GM18519 (cell line): ENCODE measurements at regions not wholly inside any gene's neighbourhood (a gene's known extent, or its start where the extent isn't known, plus 50 kb on each side); places are given as distances from the start of the nearest gene placed in this dataset.

ENCODE experiments used
- ATAC-seq: cut with Tn5 transposase; IDR thresholded peaks from one replicate; pipeline ENCODE4 v1.9.1; 2021; ENCODE audit warnings: mild to moderate bottlenecking, moderate library complexity; ENCODE audit not compliant: unreplicated experiment, low FRiP score

- ATAC-seq = no peak
These were observed 355.5 kb upstream of the ZEB2 start for GRCh38 chr2:144875290-144875969.

DNA sequence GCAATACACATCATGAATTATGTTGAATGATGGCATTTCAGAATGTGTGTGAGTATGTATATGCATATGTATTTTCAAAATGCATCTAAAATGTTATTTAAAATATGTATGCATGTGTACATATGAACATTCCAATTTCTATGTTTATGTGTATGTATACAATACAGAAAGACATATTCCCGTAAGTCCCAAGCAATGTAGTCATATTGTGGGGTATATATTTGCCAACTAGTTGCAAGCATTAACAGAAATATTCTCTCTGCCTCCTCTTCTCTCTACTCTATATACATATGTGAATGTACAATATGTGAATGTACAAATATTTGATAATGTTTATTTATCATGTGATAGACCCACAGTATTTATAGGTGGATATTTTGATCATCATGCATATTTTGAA lies 345.8 kb upstream of the ZEB2 start:
- ATAC-seq = no peak

DNA sequence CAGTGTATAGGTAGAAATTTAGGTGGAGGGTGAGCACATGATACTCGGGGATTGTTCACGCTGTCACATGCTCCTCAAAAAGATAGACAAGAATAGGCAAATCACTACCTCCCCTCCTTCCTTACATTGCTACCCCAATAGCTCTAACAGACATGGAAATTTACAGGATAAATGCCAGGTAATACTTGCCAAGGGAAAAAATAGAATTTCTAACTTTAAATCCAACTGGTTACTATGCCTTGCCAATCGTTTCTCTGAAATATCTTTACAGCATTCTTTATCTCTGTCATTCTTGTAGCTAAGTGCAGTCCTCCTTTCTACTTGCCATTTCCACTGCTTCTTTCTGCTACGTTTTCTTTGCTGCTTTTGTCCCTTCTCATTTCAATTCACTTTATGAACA lies 339.8 kb upstream of the ZEB2 start:
- ATAC-seq = no peak

DNA sequence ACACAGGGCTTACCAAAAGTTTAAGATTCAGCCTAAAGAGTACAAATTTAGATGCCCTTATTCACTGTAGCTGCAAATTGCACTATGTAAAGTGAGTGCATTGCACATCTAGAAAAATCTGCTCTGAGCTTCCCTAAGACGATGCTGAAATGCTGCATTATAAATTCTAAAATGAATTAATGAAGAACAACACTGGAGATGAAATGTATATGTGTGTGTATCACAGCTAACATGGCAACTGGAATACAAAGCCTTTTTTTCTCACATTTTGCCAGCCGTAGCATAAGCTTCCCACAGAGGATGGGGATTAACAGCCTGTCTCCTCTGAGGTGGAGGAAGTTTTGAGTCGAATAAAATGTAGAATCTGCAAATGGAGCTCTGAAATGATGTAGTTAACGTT lies 338.3 kb upstream of the ZEB2 start:
- ATAC-seq = no peak

GRCh38 chr2:144854596-144854995 lies 334.7 kb upstream of the ZEB2 start:
- no peak for ATAC-seq

GRCh38 chr2:144849612-144850011 lies 329.7 kb upstream of the ZEB2 start:
- no peak for ATAC-seq

DNA sequence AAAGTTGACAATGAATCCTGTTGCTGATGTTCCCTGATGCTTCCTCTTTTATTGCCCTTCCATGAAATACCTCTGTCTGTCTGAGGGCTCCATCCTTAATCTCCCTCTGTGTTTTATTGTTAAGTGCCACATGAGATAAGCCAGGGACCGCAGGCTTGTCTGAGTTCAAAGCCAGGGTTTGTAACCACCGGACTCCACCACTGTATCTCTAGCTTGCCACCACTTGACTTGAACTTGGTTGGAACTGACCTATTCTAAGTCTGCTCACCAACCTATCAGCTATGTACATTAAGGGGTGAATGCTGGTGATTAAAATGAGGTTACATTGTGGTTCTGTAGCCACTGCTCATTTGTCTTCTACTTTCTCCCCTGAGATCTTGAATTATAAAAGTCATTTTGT lies 328.5 kb upstream of the ZEB2 start:
- ATAC-seq = no peak

- no peak for ATAC-seq
These were observed 327.6 kb upstream of the ZEB2 start for GRCh38 chr2:144847347-144848080.

DNA sequence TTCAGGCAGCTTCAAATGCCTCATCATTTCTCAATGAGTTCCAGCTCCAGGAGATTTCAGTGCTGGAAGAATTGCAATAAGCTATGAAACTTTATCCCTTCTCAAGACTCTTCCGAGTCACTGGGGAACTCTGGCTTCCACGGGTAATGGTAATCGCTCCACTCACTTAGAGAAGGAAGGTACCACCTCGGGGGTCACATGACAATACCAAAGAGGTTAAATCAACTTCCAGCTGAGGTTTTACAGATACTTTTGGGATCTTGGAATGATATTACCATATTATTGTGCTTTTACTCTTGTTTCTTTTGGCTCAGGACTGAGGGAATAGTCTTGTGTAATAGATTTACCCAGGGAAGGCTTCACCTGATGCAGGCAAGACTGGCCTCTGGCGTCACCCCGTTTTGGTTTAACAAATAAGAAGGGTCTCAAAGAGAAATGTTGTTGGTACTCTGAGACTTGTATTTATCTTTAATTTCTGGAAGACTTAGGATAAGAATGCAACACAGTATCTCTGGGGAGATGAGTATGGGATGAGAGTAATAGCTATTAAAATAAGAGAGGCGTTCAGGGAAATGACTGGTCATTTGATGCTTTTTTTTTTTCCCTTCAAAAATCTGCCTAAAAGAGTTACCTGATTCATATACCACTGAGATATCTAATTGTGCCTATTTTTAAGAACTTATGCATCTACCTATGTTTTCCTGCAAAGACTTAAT lies 316.9 kb upstream of the ZEB2 start:
- ATAC-seq = no peak

- no peak for ATAC-seq
These were observed 315.9 kb upstream of the ZEB2 start for GRCh38 chr2:144835634-144836350.

DNA sequence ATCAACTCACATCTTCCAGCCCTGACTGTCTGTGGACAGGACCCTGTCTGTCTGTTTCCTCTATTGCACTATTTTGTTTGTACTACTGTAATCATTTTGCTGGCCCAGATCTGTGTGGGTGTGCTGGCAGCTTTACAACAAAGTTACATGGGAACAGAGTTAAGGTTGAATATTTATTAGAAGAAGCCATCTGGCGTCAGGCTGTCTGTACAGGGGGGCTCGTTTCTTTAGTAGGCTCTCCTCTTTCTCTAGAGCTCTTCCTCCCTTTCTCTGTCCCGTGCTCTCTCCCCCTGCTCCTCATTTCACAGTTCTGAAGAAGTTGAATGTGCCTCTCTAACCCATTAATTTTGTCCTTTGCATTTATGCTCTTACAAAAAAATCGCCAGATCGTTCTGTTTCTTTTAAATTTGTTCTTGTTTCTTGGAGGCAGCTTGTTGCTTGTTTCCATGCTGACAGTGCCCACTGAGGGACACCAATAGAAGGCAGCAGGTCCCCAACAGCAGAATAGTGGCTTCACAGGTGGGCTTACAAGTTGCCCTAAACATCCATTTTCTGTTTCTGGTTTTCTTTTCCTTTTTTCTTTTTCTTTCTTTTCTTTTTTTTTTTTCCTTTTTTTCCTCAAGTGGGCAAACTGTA lies 315.2 kb upstream of the ZEB2 start:
- ATAC-seq = no peak

GRCh38 chr2:144834363-144834762 lies 314.4 kb upstream of the ZEB2 start:
- no peak for ATAC-seq

GRCh38 chr2:144833075-144833637 lies 313.2 kb upstream of the ZEB2 start:
- ATAC-seq = no peak

GRCh38 chr2:144832048-144832447 lies 312.1 kb upstream of the ZEB2 start:
- ATAC-seq = no peak

DNA sequence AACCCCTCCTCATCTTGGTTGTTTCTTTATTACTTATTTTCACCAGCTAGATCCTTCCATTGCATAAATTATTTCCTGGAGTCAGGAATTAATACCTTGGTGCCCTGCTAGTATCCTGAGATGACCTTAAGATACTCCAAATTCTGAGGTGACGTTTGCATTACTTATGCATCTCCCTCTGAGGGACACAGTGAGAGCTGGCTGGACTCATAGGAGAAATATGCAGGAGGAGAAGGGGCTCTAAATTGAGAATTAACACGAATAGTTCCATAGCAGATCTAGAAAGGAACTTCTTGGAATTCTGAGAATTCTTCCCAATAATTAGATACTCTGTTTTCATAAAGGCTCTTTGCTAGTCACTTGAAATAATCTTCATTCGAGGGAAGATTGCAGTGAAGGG lies 310.6 kb upstream of the ZEB2 start:
- ATAC-seq = no peak

- no peak for ATAC-seq
These were observed 307.5 kb upstream of the ZEB2 start for GRCh38 chr2:144827404-144827803.

GRCh38 chr2:144826105-144826504 lies 306.2 kb upstream of the ZEB2 start:
- no peak for ATAC-seq

GRCh38 chr2:144825331-144826020 lies 305.6 kb upstream of the ZEB2 start:
- ATAC-seq = no peak

DNA sequence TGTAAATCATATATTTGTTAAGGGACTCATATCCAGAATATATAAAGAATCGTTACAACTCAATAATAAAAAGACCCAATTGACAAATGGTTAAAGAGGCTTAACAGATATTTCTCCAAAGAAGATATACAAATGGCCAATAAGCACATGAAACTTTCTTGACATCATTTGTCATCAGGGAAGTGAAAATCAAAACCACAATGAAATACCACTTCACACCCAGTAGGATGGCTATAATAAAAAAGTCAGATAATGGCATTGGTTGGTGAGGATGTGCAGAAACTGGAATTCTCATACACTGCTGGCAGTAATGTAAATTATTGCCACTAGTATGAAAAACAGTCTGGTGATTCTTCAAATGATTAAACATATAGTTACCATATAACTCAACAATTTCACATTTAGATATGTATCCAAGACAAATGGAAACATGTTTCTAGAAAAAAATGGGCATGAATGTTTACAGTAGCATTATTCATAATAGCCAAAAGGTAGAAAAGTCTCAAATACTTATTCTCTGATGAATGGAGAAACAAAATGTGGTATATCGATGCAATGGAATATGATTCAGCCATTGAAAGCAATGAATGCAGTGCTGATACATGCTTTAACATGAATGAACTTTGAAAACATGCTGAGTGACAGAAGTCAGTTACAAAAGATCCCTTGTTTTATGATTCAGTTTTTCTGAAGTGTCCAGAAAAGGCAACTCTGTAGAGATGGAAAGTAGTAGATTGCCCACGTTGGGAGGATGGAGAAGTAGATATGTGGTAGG lies 304.6 kb upstream of the ZEB2 start:
- ATAC-seq = no peak
